Astrocyte (in vitro differentiated cells and primary cell): ENCODE measurements at regions not wholly inside any gene's neighbourhood (a gene's known extent, or its start where the extent isn't known, plus 50 kb on each side); places are given as distances from the start of the nearest gene placed in this dataset.

Experiments
- EZH2 ChIP-seq: IDR thresholded peaks from 2 replicates; pipeline ENCODE4 v1.6.1; 2012; ENCODE audit warnings: mild to moderate bottlenecking, low read length, inconsistent platforms; ENCODE audit not compliant: insufficient read depth
- TF ChIP-seq, protein P1 (sequence below): IDR thresholded peaks from 2 replicates; pipeline ENCODE4 v1.5.1; 2011; ENCODE audit warnings: low read depth, mild to moderate bottlenecking, inconsistent platforms, low read length, moderate library complexity; ENCODE audit not compliant: insufficient read depth

DNA sequence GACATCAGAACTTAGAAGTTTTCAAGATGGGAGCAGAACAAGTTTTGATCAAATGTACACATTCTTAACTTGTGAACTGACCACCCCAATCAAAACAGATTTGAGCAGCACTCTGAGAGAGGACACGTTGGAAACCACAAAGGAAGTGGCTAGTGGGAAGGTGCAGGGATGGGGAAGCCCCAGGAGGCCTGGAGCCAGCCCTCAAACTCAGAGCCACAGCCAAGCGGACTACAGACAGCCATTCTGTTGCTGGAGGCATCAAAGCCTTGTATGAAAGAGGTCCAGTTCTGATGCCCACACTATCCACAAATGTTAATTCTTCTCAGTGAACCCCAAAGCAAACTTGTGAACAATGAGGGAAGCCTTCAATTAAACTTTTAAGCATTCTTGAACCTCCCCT lies 143.6 kb upstream of the RAB4A start:
- TF ChIP-seq, protein P1, sequence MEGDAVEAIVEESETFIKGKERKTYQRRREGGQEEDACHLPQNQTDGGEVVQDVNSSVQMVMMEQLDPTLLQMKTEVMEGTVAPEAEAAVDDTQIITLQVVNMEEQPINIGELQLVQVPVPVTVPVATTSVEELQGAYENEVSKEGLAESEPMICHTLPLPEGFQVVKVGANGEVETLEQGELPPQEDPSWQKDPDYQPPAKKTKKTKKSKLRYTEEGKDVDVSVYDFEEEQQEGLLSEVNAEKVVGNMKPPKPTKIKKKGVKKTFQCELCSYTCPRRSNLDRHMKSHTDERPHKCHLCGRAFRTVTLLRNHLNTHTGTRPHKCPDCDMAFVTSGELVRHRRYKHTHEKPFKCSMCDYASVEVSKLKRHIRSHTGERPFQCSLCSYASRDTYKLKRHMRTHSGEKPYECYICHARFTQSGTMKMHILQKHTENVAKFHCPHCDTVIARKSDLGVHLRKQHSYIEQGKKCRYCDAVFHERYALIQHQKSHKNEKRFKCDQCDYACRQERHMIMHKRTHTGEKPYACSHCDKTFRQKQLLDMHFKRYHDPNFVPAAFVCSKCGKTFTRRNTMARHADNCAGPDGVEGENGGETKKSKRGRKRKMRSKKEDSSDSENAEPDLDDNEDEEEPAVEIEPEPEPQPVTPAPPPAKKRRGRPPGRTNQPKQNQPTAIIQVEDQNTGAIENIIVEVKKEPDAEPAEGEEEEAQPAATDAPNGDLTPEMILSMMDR, result no peak
- TF ChIP-seq EZH2, result no peak
